DND-41 (cell line): ENCODE measurements at regions not wholly inside any gene's neighbourhood (a gene's known extent, or its start where the extent isn't known, plus 50 kb on each side); places are given as distances from the start of the nearest gene placed in this dataset.

ENCODE experiments used
- EZH2 ChIP-seq: IDR thresholded peaks from 3 replicates; pipeline ENCODE4 v1.6.1; 2012; ENCODE audit warnings: borderline replicate concordance, low read depth, mild to moderate bottlenecking, moderate library complexity, low read length, inconsistent platforms; ENCODE audit not compliant: severe bottlenecking
- TF ChIP-seq, protein P1 (sequence below): IDR thresholded peaks from 2 replicates; pipeline ENCODE4 v1.5.1; 2012; ENCODE audit warnings: borderline replicate concordance, low read length, moderate library complexity, mild to moderate bottlenecking; ENCODE audit not compliant: poor library complexity, severe bottlenecking; ENCODE audit errors: extremely low read depth

- TF ChIP-seq, protein P1, sequence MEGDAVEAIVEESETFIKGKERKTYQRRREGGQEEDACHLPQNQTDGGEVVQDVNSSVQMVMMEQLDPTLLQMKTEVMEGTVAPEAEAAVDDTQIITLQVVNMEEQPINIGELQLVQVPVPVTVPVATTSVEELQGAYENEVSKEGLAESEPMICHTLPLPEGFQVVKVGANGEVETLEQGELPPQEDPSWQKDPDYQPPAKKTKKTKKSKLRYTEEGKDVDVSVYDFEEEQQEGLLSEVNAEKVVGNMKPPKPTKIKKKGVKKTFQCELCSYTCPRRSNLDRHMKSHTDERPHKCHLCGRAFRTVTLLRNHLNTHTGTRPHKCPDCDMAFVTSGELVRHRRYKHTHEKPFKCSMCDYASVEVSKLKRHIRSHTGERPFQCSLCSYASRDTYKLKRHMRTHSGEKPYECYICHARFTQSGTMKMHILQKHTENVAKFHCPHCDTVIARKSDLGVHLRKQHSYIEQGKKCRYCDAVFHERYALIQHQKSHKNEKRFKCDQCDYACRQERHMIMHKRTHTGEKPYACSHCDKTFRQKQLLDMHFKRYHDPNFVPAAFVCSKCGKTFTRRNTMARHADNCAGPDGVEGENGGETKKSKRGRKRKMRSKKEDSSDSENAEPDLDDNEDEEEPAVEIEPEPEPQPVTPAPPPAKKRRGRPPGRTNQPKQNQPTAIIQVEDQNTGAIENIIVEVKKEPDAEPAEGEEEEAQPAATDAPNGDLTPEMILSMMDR: no peak
- no peak for TF ChIP-seq EZH2
These were observed 249.2 kb downstream of the TOMM20 start for GRCh38 chr1:234879147-234880080.
